ENCODE measurements at regions not wholly inside any gene's neighbourhood (a gene's known extent, or its start where the extent isn't known, plus 50 kb on each side); places are given as distances from the start of the nearest gene placed in this dataset.

DNA sequence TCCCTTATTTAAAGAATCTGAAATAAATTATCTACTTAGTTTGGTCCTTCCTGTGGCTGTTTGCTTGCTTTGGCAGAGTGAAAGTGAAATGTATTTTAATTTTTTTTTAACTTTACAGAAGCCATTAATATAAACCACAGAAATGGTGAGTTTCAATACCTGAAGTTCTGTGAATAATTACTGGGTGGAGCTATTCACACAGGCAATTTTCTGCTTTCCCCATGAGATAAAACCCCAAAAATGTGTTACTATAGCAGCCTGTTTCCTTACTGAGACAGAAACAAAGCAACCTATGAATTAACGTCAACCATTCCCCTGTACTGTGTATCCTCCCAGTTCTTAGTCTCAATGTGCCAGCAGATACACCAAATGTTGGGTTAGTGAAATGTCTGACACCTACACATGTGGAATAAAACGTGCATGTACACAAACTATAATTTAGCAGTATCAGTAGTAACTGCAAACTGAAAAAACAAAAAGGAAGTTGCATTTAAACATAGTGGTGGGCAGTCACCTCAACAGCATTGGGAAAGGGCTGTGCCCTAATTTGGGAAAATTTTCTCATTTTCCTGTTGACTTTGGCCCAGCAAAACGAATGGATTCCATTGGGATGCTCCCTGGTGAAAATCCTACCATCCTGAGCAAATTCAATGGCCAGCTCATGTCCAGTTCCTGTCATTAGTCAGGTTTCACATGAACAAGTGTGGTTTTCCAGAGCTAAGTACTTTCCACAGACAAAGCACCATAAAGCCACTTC lies 73.1 kb upstream of the RMDN2 start:
- TF ChIP-seq YY1 (IDR thresholded peaks at IDR 0.05; ENCODE audit: insufficient read depth, insufficient read length) (no peak), ZNF274 (IDR thresholded peaks at IDR 0.05; ENCODE audit: low read depth, low read length) (no peak), SUZ12 (IDR thresholded peaks at IDR 0.05; ENCODE audit: extremely low read depth, insufficient read depth, insufficient read length) (no peak)

Measured in NT2/D1 (cell line).